OCI-LY1 (cell line): ENCODE measurements at regions not wholly inside any gene's neighbourhood (a gene's known extent, or its start where the extent isn't known, plus 50 kb on each side); places are given as distances from the start of the nearest gene placed in this dataset.

Experiments used
- CTCF ChIP-seq: fragments of 200-600 bp; sonication (generic), shearing (Covaris generic); IDR thresholded peaks from 2 replicates; pipeline ENCODE4 v1.5.1; 2017; ENCODE audit warnings: mild to moderate bottlenecking, antibody characterized with exemption, low read length, moderate library complexity, mixed read lengths
- EZH2 ChIP-seq: fragments of 200-600 bp; sonication (generic), shearing (Covaris generic); IDR thresholded peaks from 2 replicates; pipeline ENCODE4 v1.8.0; 2017; ENCODE audit warnings: borderline replicate concordance, mixed run types, mild to moderate bottlenecking, antibody characterized with exemption, low read length, moderate library complexity, mixed read lengths

DNA sequence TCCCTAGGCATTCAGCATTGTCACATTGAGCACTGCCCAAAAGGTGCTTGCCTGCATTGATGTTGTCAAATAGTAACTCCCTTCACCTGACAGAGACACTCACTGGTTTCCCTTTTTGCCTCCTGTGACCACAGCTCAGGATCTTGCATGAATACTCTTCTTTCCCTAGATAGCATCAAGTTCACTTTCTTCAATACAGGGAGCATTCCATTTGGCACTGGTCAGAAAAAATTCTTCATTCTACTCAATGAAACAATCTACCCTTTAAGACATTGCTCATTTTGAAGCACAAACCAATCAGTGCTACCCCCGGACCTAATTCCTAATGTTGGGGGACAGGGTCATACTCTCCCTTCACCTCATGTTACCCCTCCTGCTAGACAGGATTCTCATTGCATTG is 319.0 kb upstream of the SNX7 start:
- TF ChIP-seq CTCF = no peak
- no peak for TF ChIP-seq EZH2
